IPS DF 4.7 (cell line): ENCODE measurements at regions not wholly inside any gene's neighbourhood (a gene's known extent, or its start where the extent isn't known, plus 50 kb on each side); places are given as distances from the start of the nearest gene placed in this dataset.
"Not testable (repeated sequence)": the region's sequence is repeated elsewhere in the genome, so short reads cannot be mapped to it uniquely, and the experiment has no call there.

Experiments used
- DNase-seq: peaks from one replicate; pipeline ENCODE4 v3.0.0-alpha.2; 2013; ENCODE audit warnings: low spot score; ENCODE audit errors: extremely low read depth

DNA sequence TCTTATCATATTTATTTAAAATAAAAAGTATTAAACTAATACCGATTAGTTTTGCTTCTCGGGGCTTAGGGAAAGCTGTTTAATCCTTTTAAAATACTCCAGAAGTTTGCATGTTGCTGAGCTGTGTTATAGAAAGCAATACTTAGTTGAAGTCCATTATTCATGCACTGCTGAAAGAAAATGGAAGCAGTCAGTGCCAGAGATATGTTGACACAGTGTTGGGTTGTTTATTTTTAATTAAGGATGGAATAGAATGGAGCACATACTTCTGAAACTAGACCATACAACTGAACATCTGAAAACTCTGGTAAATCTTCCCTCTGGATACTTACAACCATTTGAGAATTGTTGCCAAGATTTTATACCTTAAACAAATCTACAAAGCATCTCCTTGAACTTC, 282.7 kb upstream of the CCDC179 start:
- no peak for DNase-seq

DNA sequence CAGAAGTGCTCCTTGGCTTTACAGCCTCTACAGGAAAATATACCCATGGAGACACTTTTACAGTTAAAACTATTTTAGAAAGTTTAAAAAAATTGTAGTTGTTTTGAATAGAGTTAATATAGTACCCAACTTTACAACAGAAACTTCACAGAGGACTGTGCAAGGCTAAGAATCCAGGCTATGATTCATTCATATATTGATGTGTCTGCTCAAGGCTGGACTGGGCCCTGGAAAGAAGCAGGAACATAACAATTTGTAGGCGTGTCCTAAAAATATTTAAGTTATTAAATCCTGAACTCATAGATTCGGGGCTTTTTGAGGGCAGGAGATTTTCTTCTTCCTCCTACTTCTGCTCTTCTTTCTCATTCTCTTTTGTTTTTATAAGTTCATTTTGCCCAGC, 291.5 kb upstream of the CCDC179 start:
- DNase-seq: no peak

DNA sequence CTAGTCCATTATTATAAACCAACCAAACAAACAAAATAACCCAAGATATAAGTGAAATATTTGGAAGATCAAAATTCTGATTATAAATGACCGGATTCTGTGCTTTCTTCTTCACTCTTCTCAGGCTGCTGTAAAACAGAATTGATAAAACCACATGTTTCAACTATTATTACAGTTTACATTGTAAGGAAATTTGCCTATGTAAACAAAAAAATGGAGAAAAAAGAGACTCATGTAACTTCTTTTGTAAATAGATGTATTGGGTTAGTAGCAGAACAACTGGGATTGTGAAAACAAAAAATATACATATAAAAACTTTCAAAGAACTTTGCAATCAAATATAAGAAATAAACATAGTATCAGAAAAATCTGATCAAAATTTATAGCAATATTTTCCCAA, 295.2 kb upstream of the CCDC179 start:
- no peak for DNase-seq

DNA sequence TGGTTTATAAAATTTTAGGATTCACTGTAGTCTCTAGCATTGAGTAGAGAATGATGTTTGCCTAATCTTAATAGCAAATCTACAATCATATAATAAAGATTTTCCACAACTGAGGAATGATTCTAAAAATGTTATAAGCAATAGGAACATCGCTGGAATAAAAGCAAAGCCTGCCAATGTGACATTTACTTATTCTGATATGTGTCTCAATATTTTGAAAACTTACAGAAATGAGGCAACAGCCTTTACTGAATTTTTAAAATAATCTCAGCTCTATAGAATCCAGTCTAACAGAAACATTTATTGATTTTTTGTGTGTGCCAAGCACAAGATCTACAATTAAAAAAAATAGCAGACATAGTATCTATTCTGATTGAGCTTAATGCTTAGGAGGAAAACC, 303.7 kb upstream of the CCDC179 start:
- no peak for DNase-seq

DNA sequence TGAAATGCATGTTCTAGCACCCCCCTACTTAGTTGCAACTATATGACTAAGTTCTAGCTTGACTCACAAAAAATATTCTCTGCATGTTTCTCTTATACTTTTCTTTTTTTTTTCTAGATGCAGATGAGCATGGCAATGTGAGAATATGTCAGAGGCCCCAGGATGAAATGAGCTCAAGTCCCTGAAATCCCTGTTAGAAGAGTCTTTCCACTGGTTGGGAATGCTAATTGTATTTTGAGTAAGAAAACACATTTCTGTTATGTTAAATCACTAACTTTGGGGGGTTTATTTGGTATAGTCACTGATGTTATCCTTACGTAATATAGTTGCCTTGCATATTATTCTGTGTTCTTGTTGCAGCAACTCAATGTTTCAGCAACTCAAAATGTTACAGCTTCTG, 306.1 kb upstream of the CCDC179 start:
- DNase-seq: no peak

DNA sequence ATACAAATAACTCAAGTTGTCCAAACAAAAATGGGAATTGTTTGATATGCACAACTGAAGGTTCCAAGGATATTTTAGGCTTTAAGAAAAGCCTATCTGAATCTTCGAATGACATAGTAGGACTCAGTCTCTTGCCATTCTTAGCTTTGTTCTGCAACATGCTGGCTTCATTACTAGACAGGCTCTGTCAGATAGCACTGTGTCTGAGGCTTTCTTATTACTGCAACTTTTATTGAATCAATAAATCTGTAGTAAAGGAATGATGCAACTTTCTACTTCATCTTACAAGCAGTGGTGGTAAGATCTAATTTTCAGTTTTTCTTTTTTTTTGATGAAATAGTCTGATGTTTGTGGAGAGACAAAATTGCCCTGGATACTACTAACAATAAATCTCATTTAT, 319.3 kb upstream of the CCDC179 start:
- DNase-seq: no peak

DNA sequence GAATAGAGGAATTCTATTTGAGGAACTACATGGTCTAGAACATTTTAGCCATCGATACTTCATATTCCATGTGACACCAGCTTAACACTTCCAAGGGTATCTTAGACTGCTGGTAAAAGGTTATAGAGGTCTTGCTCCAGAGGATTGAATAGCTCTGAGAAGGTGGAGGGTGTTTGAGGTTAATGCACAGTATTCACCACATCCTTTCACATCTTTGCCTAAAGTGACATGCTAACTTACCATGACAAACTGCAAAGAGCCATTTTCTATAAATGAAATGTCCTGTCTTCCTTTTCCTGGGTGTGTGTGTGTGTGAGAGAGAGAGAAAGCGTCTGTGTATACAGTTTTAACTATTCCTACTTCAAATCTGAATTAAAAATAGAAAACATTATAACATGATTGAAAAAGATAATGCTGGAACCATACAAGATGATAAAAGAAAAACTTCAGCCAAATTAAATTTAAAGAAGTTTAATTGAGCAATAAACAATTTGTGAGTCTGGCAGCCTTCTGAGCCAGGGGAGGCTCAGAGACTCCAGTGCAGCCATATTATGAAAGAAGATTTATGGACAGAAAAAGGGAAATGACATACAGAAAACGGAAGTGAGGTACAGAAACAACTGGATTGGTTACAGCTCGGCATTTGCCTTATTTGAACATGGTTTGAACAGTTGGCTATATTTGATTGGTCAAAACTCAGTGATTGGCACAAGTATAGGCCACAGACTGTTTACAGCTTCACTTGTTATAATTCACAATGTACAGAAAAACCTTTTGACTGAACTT, 320.9 kb upstream of the CCDC179 start:
- DNase-seq: no peak

DNA sequence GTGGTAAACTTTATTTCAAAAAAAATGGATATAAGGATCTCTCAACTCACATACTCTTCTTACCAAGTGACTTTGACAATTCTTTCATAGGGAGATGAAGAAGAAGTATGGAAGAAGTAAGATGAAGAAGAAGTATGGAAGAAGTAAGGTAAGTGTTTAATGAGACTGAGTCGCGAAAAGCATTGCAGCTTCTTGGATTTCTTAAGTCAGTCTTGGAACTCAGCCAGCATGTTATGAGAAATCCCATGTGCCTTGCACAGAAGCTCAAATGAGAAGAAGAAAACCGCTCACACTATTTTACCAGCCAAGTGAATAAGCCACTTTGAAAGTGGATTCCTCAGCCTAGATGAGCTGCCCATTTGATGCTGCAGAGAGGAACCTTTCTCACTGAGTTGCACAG, 332.0 kb upstream of the CCDC179 start:
- no peak for DNase-seq

DNA sequence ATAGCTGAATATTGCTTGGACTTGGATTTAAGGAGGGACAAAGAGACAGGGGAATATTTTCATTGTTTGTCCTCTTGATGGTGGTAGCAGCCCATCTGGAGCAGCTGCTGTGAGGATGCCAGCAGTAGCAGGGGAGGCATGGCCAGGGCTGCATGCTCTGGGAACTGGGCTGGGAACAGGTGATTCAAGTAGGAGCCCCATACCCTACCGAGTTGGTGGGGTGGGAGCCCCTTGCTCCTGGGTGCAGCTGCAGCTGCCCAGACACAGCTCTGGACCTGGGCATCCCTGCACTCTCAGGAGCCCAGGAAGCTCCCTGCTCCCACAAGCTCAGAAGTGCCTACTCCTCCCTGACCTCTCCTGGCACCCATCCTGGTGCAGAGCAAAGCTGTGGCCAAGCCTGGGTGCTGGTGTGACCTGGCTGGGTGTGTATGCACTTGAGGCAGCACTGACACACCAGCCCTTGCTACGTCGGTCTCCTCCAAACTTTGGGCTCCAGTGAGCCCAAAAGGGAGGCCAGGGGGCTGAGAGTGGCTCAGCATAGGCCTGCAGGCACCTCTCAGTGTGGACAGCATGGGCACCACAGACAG, 341.8 kb upstream of the CCDC179 start:
- DNase-seq: no peak

DNA sequence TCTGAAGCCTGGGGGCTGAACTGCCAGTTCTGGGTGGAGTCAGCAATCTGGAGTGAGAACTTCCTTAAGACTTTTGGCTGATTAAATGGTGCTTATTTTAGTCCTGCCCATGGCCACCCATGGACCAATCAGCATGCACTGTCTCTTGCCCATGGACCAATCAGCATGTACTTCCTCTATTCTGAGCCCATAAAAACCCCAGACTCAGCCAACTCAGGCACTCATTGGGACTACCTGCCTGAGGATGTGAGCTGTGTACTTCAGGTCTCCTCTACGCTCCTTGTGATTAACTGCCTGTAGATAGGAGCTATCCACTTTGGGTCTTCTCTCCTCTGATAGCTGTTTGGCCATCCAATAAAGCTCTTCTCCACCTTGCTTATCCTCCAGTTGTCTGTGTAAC, 342.3 kb upstream of the CCDC179 start:
- no peak for DNase-seq

DNA sequence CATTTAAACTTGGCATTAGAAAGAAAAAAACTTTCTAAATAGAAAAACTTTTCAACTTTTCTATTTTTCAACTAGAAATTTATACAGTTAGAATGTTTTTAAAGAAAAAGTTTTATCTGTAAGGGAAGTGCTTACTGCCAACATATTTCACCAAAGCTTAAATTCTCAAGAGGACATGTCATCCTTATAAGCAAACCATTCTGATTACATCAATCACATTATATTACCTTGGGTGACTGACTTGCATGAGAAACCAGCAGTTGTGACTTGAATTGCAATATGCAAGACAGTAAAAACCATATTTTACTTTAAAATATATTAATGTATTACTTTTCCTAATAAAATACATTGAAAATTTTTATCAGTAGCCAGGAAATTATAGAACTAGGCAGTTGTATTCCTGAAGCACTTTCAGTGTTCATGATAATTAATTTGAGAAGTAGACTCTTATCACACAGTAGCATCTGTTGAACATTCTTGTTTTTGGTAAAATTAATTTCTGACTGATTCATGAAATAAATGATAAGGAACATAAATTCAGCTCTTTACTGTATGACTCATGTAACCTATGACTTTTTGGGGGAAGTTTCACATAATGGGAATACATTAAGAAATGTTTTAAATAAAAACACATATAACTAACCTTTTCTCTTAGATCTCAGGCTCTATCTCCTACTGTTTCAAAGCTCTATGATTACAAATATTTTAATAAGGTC, 345.0 kb upstream of the CCDC179 start:
- no peak for DNase-seq

DNA sequence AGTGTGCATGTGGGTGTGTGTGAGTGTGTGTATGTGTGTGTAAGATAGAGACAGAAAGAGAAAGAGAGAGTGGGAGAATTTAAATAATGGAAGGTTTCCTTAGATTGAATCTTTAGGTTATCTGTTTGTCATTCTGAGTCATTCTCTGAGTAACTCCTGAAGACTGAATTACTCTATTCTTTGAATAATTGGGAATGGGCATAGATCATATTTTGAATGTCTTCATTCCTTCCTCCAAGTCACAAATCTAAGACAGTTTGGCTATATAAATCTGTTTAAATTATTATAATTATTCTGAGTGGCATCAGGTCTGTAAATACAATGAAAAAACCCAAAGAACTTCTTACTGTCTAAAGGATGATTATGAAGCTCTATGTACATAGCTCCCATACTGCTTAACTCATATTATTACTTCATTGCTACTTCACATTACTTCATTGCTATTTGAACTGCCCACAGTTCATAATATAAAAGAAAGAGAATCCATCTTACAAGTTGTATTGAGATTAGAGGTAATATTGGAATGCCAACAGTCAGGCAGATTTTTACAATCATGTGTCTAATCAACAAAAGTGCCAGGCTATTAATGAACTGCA, 346.6 kb upstream of the CCDC179 start:
- DNase-seq: no peak

DNA sequence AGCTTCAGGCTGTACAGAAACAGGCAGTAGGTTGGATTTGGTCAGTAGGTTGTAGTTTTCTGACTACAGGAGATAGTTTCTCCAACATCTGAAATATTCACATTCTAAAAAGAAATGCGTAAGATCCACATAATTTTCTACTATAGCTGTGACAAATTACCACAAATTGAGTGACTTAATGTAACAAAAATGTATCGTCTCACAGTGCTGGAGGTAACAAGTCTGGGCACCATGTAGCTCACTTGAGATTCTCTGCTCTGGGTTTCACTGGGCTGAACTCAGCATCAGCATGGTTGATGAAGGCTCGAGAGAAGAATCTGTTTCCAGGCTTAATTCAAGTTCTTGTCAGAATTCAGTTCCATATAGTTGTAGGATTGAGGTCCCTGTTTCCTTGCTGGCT, 350.9 kb upstream of the CCDC179 start:
- DNase-seq: no peak

DNA sequence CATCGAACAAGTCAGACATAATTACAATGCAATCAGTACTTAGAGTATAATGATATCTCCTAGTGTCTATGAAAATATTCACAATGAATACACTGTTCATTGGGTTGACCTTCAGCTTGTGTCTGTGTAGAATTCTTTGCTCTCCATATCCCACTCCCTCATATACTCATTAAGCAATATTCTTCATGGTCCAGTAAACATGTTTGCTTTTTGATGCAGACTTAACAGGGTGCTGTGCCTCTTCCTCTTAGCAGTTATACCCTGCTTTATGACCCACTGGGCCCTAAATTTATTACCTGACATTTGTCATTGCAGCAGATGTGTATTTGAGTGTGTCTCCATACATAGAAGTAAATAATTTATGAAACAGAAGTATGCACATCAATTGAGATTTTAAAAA, 352.5 kb upstream of the CCDC179 start:
- DNase-seq: no peak

DNA sequence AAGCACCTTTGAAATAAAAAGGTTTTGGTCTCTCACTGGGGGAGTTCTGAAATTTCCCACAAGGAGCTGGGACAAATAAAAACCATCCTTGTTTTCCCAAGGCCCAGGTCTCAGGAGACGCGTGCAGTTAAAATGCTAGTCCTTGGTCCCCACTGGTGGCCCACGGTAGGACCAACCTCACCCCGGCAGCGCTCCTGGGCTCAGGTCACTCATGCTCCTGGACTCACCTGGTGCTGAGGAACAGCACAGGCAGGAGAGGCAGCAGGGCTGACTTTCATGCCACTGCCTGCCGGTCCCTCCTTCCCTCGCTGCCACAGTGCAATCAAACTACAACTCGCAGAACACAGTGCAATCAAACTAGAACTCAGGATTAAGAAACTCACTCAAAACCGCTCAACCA, 356.8 kb upstream of the CCDC179 start:
- DNase-seq: no peak

DNA sequence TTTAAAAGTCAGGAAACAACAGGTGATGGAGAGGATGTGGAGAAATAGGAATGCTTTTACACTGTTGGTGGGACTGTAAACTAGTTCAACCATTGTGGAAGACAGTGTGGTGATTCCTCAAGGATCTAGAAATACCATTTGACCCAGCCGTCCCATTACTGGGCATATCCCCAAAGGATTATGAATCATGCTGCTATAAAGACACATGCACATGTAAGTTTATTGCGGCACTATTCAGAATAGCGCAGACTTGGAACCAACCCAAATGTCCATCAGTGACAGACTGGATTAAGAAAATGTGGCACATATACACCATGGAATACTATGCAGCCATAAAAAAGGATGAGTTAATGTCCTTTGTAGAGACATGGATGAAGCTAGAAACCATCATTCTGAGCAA, 359.8 kb upstream of the CCDC179 start:
- DNase-seq: not testable (repeated sequence)

DNA sequence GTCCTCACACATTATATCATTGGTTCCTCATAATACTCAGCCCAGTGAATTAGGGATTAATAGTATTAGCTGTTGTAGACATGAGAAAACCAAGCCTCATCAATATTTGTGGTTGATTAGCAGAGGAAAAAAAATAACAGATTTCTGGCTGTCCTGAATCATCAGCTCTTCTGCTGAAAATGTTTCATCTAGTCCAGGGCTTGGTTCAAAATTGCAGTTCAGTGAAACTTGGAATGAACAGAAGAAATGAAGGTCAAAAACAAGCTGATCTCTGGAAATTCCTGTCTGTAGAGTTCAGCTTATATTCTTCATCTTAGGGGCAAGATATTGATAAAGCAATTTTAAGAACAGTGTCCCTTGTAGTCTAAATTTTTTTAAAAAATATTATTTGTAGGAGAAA, 361.1 kb upstream of the CCDC179 start:
- DNase-seq: no peak

DNA sequence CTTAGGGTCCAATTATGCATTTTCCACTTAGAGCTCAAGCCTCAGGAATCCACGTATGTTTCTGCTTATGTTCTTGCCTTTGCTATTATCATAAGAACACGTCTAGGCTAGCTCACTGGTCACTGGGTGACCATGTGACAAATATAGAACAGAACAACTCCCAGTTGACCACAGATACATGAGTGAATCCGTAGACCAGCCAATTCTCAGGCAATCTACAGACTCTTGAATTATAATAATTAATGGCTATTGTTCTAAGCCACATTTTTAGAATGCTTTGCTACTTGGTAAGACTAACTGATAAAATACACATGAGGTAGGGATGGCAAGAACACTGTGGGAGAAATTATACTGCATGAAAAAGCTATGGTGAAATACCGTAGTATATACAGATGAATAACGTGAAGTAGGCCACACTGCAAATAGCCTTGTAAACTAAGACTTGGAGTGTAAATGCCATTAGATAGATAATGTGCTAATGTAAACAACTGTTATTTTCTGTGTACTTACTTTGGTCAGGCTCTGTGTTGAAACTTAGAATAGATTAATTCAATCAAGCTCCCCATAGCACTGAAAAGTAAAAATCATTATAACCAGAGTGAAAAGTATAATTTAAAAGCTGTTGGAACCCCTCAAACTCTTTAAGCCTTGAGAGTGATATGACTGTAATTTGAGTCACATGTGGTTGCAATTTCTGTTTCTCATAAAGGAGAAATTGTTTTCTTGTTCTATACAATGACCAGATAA, 366.2 kb upstream of the CCDC179 start:
- DNase-seq: no peak

DNA sequence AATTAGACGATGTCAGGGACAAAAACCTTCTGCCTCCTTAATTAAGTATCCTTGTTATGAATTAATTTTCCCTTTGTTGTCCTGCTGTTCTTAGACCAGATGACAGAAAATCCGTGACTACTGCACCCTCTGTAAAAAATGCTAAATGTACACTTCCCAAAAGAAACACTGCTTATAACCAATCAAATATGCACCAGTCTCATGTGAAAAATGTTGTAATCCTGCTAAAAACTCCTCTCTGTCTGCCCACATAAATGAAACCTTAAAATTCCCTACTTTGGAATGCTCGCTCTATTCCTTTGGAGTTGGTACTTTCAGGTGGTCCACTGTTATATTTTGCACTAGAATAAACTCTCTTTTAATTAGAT, 366.8 kb upstream of the CCDC179 start:
- no peak for DNase-seq

DNA sequence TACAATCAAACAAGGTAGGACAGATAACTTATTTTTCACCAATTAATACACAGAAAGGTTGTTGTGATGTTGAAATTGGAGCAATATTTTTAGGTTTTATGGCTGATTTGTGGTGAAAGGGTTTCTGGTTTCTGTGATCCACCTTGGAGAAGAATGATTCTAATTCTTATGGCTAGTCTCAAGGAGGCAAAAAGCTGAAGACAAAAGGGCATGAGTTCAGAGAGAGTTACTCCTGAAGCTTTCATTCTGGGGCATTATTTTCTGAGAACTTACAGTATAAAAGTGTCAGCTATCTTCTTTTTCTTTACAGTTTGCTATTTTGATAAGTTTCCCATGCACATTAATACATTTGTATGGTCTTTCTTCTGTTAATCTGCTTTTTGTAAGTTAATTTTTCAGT, 372.4 kb upstream of the CCDC179 start:
- DNase-seq: no peak

DNA sequence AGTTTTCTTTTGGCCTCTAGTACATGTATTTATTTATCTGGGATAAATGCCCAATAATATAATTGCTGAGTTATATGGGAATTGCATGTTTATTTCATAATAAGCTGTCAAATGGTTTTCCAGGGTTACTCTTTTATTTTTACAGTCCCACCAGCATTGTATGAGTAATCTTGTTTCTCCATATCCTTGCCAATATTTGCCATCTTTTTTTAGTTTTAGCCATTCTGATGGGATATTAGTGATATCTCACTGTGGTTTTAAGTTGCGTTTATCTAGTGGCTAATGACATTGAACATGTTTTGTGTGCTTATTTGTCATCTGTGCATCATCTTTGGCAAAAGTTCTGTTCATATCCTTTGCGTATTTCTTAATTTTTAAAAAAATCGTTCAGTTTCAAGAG, 372.8 kb upstream of the CCDC179 start:
- no peak for DNase-seq
